Rectal smooth muscle tissue (tissue), 1 donor: ENCODE measurements at regions not wholly inside any gene's neighbourhood (a gene's known extent, or its start where the extent isn't known, plus 50 kb on each side); places are given as distances from the start of the nearest gene placed in this dataset.
"Not testable (repeated sequence)": the region's sequence is repeated elsewhere in the genome, so short reads cannot be mapped to it uniquely, and the experiment has no call there.

Source experiments
- H3K27ac ChIP-seq: one replicate; pipeline ENCODE4 v1.7.0; 2013; ENCODE audit warnings: low read depth, low read length, inconsistent platforms
- H3K27me3 ChIP-seq: one replicate; pipeline ENCODE4 v1.7.0; 2013; ENCODE audit warnings: low read length; ENCODE audit not compliant: control insufficient read depth, insufficient read depth
- H3K36me3 ChIP-seq: one replicate; pipeline ENCODE4 v1.7.0; 2013; ENCODE audit warnings: low read length; ENCODE audit not compliant: control insufficient read depth, insufficient read depth
- H3K4me1 ChIP-seq: one replicate; pipeline ENCODE4 v1.7.0; 2013; ENCODE audit warnings: low read length; ENCODE audit not compliant: control insufficient read depth, insufficient read depth
- H3K4me3 ChIP-seq: one replicate; pipeline ENCODE4 v1.7.0; 2013; ENCODE audit warnings: low read length
- H3K9ac ChIP-seq: one replicate; pipeline ENCODE4 v1.7.0; 2013; ENCODE audit warnings: low read length

DNA sequence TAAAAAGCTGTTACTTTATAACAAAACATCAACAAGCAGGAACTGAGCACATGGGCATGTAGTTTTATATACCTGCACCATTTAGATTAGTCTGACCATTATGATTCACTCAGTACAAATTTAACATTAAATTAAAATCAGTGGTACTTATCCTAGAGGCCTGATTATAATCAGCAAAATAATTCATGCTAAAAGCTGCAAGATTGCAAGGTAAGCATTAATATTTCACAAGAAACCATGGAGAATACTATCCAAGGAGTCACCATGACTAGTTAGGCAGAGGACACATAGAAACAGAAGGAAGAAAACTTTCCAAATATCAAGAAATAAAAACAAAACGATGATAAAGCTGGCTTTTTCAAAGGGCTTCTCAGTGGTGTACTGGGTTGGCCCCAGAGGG lies 297.5 kb downstream of the KLF13 start:
- not testable (repeated sequence) for H3K4me3 ChIP-seq, H3K9ac ChIP-seq

DNA sequence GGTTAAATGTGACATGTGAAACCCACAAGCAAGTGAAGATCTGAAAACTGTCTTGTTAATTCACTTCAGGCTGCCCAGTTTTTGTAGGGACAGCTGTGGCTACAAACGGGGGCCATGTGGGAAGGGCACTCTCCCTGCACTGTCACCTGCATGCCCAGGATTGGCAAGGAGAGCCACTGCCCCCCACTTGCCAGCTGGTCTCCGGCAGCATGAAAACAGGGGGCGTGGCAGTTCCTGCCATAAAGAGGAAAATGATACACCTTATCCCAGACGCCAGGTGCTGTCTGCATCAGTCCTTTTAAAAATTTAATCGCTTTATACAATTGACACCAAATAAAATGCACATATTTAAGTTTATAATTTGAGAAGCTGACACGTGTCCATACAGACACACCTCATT lies 309.1 kb downstream of the KLF13 start:
- H3K36me3 ChIP-seq, H3K27me3 ChIP-seq, H3K4me1 ChIP-seq, H3K27ac ChIP-seq, H3K4me3 ChIP-seq, H3K9ac ChIP-seq: not testable (repeated sequence)

More for the DNA sequence above, 297.5 kb downstream of the KLF13 start:
- not testable (repeated sequence) for H3K27ac ChIP-seq, H3K36me3 ChIP-seq, H3K4me1 ChIP-seq, H3K27me3 ChIP-seq

GRCh38 chr15:31636911-31637310 lies 310.3 kb downstream of the KLF13 start:
- not testable (repeated sequence) for H3K4me3 ChIP-seq, H3K4me1 ChIP-seq, H3K27me3 ChIP-seq, H3K36me3 ChIP-seq, H3K27ac ChIP-seq, H3K9ac ChIP-seq

DNA sequence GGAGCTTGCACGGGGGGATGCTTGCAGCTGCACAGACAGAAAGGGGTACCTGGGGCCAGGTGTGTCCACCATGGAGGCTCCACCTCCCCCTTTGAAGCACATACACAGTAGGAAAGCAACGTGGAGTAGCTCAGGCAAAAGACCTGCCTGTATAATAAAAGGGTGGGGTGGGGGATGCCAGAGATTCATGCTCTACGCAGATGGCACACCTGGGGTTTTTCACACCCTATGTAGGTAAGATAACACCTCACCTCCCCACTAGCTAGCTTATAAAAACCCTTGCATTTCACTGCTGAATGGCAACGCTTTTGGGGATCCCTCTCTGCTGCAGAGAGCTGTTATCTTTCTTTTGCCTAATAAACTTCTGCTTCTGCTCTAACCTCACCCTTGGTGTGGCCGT lies 317.3 kb downstream of the KLF13 start:
- not testable (repeated sequence) for H3K36me3 ChIP-seq, H3K27me3 ChIP-seq, H3K9ac ChIP-seq, H3K4me1 ChIP-seq, H3K4me3 ChIP-seq, H3K27ac ChIP-seq

DNA sequence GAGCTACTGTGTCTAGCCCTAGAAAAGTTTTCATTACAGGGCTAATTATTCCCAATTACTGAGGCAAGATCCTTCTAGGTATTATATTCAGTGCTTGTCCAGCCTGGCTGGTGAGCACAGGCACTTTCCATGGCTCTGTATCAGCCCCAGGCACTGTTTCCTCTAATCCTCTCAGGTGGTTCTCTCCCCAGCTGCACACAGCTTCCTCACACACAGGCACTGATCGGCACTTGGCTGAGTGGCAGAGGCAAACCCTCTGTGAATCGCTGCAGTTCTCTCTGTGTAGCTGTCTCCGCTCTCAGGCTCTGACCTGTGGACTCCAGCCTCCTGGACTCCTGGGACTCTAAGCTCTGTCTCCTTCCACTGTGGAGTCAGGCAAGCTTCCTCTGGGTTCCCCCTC lies 318.1 kb downstream of the KLF13 start:
- H3K4me1 ChIP-seq, H3K9ac ChIP-seq, H3K4me3 ChIP-seq, H3K36me3 ChIP-seq, H3K27me3 ChIP-seq, H3K27ac ChIP-seq: not testable (repeated sequence)

GRCh38 chr15:31647337-31647826 lies 320.7 kb downstream of the KLF13 start:
- not testable (repeated sequence) for H3K4me3 ChIP-seq, H3K27me3 ChIP-seq, H3K4me1 ChIP-seq, H3K27ac ChIP-seq, H3K9ac ChIP-seq, H3K36me3 ChIP-seq

GRCh38 chr15:31649634-31650033 lies 323.0 kb downstream of the KLF13 start:
- not testable (repeated sequence) for H3K4me1 ChIP-seq, H3K36me3 ChIP-seq, H3K4me3 ChIP-seq, H3K27ac ChIP-seq, H3K9ac ChIP-seq, H3K27me3 ChIP-seq

DNA sequence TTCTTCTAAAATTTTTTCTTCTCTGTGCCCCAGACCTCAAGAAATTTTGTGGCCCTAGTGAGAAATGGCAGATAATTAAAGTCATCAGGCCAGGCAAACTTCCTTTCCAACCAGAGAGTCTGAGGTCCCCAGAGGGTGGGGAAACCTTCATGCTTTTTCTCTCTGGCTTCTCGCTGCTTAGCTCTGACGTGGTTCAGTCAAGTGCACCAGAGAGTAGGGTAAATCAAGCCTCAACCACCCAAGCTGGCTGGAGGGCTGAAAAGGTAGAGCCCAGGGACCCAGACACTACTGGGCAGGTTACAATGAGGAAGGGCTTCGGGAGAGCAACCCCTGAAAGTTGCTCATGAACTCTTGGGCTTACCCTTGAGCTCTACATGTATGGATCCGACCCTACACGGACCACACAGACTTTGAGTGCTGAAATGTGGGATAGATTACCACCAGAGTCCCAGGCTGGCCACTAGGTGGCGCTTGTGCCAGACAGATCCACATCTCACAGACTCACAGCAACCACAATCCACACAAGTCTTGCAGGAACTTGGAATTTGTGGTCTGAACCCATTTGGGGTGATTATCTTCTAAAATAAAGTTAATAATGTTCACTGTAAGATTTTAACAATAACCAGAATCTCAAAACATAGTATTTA lies 323.5 kb downstream of the KLF13 start:
- H3K4me1 ChIP-seq, H3K27me3 ChIP-seq, H3K36me3 ChIP-seq, H3K4me3 ChIP-seq, H3K9ac ChIP-seq, H3K27ac ChIP-seq: not testable (repeated sequence)

GRCh38 chr15:31656915-31657314 lies 330.3 kb downstream of the KLF13 start:
- not testable (repeated sequence) for H3K4me1 ChIP-seq, H3K36me3 ChIP-seq, H3K4me3 ChIP-seq, H3K27me3 ChIP-seq, H3K9ac ChIP-seq, H3K27ac ChIP-seq

- Histone ChIP-seq H3K4me1 (no peaks in the 10 kb centered on the region), H3K27ac (no peak overlapping the region), H3K27me3 (no peaks in the 10 kb centered on the region), H3K9ac (no peak overlapping the region), H3K4me3 (no peak overlapping the region), H3K36me3 (no peaks in the 10 kb centered on the region)
These were observed 334.2 kb downstream of the KLF13 start for GRCh38 chr15:31660816-31661215.

GRCh38 chr15:31665732-31666131 lies 339.1 kb downstream of the KLF13 start:
- not testable (repeated sequence) for H3K9ac ChIP-seq, H3K27me3 ChIP-seq, H3K27ac ChIP-seq, H3K4me1 ChIP-seq, H3K36me3 ChIP-seq, H3K4me3 ChIP-seq

GRCh38 chr15:31669158-31669908 lies 342.7 kb downstream of the KLF13 start:
- H3K36me3 ChIP-seq, H3K27me3 ChIP-seq, H3K27ac ChIP-seq, H3K4me3 ChIP-seq, H3K4me1 ChIP-seq, H3K9ac ChIP-seq: not testable (repeated sequence)

DNA sequence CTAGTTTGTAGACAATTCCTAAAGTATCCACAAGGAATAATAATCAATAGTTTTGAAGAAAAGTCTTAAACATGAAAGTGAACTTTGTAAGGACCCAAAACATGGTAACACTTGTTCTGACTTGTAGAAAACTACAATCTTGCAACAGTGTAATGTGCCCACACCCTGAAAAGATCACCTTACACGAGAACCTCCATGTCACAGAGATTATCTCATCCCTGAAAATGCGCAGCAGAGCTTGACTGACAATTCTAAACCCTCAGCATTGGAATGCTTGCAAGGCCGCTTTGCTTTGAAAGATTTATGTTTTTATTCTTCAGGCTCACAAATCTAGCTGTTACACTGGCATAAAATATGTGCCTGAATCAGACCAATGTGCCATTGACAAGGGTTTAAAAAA lies 346.6 kb downstream of the KLF13 start:
- not testable (repeated sequence) for H3K27me3 ChIP-seq, H3K27ac ChIP-seq, H3K9ac ChIP-seq, H3K36me3 ChIP-seq, H3K4me3 ChIP-seq, H3K4me1 ChIP-seq
